ENCODE measurements at regions not wholly inside any gene's neighbourhood (a gene's known extent, or its start where the extent isn't known, plus 50 kb on each side); places are given as distances from the start of the nearest gene placed in this dataset.
"Not testable (repeated sequence)": the region's sequence is repeated elsewhere in the genome, so short reads cannot be mapped to it uniquely, and the experiment has no call there.

GRCh38 chr10:78602201-78602932 lies 466.4 kb upstream of the ZMIZ1 start:
- DNase-seq: no peak

- DNase-seq: no peak
Observed at GRCh38 chr10:78604286-78604685, 464.5 kb upstream of the ZMIZ1 start.

GRCh38 chr10:78604721-78605120 lies 464.0 kb upstream of the ZMIZ1 start:
- no peak for DNase-seq

GRCh38 chr10:78605800-78606350 lies 462.9 kb upstream of the ZMIZ1 start:
- no peak for DNase-seq

GRCh38 chr10:78606766-78607165 lies 462.0 kb upstream of the ZMIZ1 start:
- DNase-seq: not testable (repeated sequence)

GRCh38 chr10:78609976-78610375 lies 458.8 kb upstream of the ZMIZ1 start:
- DNase-seq: no peak

GRCh38 chr10:78613132-78613531 lies 455.6 kb upstream of the ZMIZ1 start:
- DNase-seq: no peak

GRCh38 chr10:78614267-78614666 lies 454.5 kb upstream of the ZMIZ1 start:
- no peak for DNase-seq

GRCh38 chr10:78614744-78615143 lies 454.0 kb upstream of the ZMIZ1 start:
- DNase-seq: no peak

GRCh38 chr10:78616125-78616695 lies 452.6 kb upstream of the ZMIZ1 start:
- DNase-seq: no peak

GRCh38 chr10:78617115-78617514 lies 451.7 kb upstream of the ZMIZ1 start:
- DNase-seq: no peak

GRCh38 chr10:78617631-78618030 lies 451.1 kb upstream of the ZMIZ1 start:
- DNase-seq: no peak

- no peak for DNase-seq
Observed at GRCh38 chr10:78618050-78618449, 450.7 kb upstream of the ZMIZ1 start.

GRCh38 chr10:78619115-78619851 lies 449.5 kb upstream of the ZMIZ1 start:
- DNase-seq: no peak

- no peak for DNase-seq
Observed at GRCh38 chr10:78619896-78620295, 448.9 kb upstream of the ZMIZ1 start.

GRCh38 chr10:78620985-78621799 lies 447.6 kb upstream of the ZMIZ1 start:
- DNase-seq: no peak

- no peak for DNase-seq
Observed at GRCh38 chr10:78623578-78624215, 445.1 kb upstream of the ZMIZ1 start.

- no peak for DNase-seq
Observed at GRCh38 chr10:78624791-78625190, 444.0 kb upstream of the ZMIZ1 start.

- no peak for DNase-seq
Observed at GRCh38 chr10:78626471-78626870, 442.3 kb upstream of the ZMIZ1 start.

GRCh38 chr10:78627254-78627795 lies 441.4 kb upstream of the ZMIZ1 start:
- DNase-seq: no peak

- no peak for DNase-seq
Observed at GRCh38 chr10:78628976-78629375, 439.8 kb upstream of the ZMIZ1 start.

- DNase-seq: no peak
Observed at GRCh38 chr10:78629773-78630172, 439.0 kb upstream of the ZMIZ1 start.

All from activated T-cell treated with anti-CD3 and anti-CD28 coated beads for 4 hours (primary cell).